Right lung (tissue), 2 donors: ENCODE measurements at regions not wholly inside any gene's neighbourhood (a gene's known extent, or its start where the extent isn't known, plus 50 kb on each side); places are given as distances from the start of the nearest gene placed in this dataset.
A peak's percentile ranks its signal among the peaks of the same experiment; 100 is the strongest.

Experiments
- DNase-seq, 2 donors: peaks; one replicate each; pipeline ENCODE4 v3.0.0-alpha.2; 2013

GRCh38 chr9:28921857-28922500 lies 1348.7 kb upstream of the C9orf72 start:
- no peak for DNase-seq

DNA sequence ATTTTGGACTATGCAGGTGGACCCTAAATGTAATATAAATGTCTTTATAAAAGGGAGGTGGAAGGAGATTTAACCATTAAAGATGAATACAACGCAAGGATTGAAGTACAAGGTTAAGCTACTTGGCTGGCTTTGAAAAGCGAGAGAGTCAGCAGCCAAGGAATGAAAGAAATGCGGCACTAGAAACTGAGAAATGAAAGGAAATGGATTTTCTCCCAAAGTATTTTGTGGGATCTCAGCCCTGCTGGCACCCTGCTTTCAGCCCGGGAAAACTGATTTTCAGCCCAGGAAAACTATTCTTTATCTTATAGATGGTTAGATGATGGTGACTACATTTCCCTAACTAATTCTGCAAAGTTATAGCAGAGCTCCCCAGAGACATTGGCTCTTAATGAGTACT lies 1349.6 kb upstream of the C9orf72 start:
- no peak for DNase-seq

DNA sequence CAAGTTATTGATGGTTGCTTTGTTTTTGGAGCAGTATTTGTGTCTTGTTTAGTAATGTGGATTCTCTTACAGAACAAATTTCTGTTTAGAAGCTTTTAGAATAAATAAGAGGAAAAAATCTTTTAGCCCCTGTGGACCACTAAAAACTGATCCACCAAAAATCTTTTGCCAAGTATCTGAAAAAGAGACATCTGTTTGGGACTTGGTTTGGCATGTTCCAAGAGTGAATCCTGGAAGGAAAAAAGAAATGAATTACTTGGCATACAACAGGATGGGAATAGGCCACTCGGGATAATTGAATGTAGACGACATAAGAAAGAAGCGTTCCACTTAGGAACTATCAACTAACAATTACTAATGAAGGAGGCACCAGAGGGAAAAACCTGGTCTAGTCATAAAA lies 1350.1 kb upstream of the C9orf72 start:
- no peak for DNase-seq

- DNase-seq, result no peak
These were observed 1351.9 kb upstream of the C9orf72 start for GRCh38 chr9:28925157-28925556.

DNA sequence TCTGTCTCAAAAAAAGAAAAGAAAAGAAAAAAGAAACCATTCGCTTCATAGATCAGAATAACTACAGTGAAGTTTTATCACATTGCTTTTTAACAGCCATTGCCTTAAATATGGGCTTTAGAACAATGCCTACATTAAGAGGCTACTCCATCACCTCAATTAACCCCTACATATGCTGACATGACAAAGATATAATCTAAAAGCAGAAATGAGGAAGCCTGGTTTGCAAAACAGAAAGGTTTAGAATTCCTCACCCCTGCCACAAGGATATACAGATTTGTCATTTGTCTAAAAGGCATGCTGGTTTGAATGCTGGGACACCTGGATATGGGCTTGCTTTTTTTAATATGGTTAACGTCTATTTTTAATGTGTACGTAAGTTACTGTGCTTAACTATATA lies 1353.0 kb upstream of the C9orf72 start:
- DNase-seq, result no peak

DNA sequence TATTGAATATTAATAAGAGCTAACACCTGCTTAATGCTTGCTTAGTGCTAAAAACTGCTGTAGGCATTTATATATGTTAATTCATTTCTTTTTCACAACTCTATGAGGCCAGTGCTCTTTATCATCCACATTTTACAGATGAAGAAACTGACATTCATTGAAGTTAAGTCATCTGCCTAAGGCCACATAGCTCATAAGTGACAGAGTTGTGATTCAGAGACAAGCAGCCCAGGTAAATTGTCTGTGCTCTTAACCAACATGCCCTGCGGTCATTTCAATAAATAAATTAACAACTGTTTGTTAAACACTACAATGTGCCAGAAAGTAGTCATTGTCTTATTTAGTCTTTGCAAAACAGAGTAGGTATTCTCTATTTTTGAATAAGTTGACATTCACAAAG lies 1354.4 kb upstream of the C9orf72 start:
- DNase-seq, result no peak

DNA sequence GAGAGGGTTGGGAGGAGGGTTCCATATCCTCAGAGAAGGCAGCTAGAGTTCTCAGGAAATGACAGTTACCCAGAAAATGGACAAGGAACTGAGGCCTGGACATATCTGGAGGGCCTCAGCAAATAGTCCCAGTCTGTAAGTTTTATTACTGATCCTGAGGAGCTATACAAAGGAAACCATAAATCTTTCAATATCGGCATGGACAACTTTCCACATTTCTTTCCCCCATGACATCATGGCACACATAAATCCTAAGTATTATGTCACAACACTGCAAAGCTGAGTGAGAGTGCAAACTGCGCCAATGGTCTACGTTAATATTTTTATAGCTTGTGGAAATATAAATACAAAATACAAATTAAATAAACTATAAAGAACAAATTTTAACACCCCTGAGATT lies 1356.2 kb upstream of the C9orf72 start:
- no peak for DNase-seq

GRCh38 chr9:28930766-28931165 lies 1357.5 kb upstream of the C9orf72 start:
- DNase-seq, result no peak

DNA sequence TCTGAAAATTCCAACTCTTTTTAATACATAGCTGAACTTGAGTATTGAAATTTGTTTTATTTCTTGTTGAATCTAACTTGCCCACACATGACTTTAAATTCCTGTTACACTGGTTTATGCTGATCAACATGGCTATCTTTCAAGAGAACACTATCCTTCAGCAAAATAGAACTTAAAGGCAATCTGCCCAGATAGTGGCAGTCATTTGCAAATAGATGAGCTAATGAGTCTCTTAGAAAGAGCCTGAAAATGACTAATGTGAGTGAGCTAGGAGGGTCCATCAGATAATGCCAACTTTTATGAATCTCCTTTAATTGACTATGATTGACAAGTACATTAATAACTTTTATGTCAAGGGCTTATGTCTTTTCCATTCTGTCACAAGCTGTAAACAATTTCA lies 1360.8 kb upstream of the C9orf72 start:
- DNase-seq, result no peak

DNA sequence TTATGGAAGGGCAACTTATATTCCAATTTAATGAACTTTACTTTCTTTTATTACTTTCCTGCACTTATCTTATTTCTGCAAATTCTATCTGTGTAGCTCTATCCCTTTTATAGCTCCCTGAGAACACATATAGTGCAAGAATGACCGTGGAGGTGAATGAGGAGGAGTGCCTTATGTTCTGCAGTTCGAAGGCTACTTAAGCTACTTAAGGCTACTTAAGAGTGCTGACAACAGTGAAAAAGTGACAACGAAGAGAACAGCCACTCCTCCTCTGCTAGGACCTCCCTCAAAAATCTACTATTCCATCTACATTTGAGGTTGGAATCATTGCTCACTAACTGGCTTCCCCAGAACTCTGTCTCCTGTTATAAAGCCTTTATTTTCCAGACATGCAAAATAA lies 1365.7 kb upstream of the C9orf72 start:
- DNase-seq, result no peak

- no peak for DNase-seq
These were observed 1368.6 kb upstream of the C9orf72 start for GRCh38 chr9:28941856-28942255.

DNA sequence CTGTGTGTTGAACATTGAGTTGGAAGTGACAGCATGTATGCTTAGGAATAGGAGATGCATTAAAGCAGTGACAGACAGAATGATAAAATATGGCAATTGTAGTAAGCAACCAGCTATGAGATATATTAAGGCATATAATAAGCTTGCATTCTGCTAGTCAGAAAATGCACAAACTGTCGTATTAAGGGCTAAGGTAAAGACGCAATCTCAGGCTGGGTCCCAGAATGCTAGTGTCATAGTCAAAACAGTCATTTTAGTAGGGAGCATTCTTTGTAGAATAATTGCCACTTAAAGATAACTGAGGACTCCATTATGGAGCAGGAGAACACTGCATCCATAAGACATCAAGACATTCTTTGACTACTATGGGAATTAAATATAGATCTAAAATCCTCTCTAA lies 1369.7 kb upstream of the C9orf72 start:
- no peak for DNase-seq

DNA sequence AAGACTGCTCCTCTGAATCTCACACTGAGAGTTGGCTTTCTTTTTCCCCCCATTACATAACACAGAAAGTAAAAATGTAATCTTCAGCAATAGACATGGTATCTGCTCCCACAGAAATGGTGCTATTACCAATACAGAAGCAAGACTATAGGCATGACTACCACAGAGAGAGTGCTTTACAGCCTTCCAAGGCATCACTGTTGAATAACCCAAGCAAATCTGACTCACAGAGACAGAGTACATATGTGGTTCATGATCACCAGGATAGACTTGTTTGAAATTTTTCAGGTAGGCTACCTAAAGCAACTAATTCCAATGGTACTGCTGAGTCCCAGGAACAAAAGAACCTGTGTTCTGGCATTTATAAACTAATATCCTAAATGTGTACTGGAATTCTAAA lies 1373.4 kb upstream of the C9orf72 start:
- no peak for DNase-seq

- no peak for DNase-seq
These were observed 1378.7 kb upstream of the C9orf72 start for GRCh38 chr9:28951945-28952344.

GRCh38 chr9:28956116-28956880 lies 1383.0 kb upstream of the C9orf72 start:
- DNase-seq, result no peak

DNA sequence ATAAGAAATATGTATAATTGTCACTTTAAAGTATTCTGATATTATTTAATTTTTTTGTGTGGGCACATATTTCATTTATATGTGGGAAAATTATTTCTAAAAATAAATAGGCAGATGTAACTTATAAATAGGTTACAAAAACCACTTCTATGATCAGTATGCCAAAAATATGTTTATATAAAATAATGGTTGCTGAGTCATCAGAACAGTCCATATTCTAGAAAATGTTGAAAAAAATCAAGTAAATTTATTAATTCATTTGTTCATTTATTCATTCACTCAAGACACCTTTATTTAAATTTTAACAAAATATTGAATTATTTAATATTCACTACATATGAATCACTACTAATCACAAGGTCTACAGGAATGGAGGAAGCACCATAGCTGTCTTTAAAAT lies 1387.3 kb upstream of the C9orf72 start:
- no peak for DNase-seq

GRCh38 chr9:28961623-28962022 lies 1388.3 kb upstream of the C9orf72 start:
- no peak for DNase-seq

- DNase-seq, result no peak
These were observed 1393.9 kb upstream of the C9orf72 start for GRCh38 chr9:28967226-28967625.

- DNase-seq, result no peak
These were observed 1397.0 kb upstream of the C9orf72 start for GRCh38 chr9:28970241-28970654.

DNA sequence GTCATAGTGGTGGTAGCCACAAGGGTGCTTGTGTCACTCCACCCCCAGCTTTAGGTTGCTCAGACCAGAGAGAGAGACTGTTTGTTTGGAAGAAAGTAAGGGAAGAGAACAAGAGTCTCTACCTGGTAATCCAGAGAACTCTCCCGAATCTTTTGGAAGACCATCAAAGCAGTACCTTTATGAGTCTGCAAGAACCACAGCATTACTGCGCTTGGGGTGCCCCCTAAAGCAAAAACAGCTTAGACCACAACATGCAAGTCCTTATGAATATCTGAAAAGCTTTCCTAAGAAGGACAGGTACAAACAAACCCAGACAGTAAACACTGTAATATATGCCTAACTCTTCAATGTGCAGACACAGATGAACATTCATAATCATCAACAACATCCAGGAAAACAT lies 1398.6 kb upstream of the C9orf72 start:
- no peak for DNase-seq

DNA sequence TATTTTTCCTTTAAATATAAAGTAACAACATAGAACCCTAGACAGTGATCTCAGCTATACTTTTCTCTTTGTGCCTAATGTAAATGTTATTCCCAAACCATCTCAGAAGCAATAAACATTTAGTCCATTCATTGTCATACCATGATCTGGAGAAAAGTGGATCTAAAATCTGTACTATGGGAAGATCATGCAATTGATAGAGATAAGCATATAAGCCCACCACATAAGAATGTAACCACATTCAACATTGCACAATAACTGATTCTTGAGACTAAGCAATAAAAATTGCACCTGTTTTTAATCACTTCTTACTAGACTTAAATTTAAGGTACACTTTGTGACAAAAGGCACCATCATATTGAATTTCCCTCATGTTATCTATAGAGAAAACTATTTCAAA lies 1403.0 kb upstream of the C9orf72 start:
- no peak for DNase-seq

DNA sequence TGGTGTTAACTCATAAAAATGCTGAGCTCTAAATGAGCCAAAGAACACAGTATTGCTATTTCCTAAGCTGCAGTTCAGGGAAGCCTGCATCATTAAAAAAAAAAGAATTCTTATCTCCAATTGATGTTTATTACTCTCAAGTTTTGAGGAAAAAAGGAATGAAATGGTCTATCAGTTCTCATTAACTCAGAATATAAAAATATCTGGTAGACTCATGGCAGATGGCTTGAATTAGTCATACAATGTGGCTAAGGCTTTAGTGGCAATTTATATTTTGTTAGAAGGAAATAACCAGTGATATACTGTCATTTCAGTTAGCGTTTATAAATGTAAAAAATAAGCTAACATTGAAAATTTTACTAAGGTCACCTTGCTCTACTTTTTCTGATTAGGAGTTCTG lies 1403.4 kb upstream of the C9orf72 start:
- no peak for DNase-seq

DNA sequence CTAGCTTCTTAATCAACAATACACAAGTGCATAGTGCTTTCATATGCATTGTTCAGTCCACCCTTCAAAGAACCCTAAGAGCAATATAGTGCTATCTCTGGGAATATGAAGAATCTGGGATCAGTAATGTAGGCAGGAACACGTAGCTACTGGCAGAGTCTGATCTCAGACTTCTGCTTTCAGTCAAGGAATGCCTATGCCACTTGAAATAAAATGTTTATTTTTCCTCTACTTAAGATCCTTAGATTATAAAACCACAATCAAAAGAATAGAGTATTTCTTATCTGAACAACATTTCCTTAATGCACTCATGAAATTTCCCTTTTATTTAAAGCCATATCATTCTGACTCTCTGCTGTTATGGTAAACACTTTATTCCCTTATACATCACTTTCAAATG lies 1407.8 kb upstream of the C9orf72 start:
- DNase-seq, result peak in 1 of 2 donors; percentile 11

DNA sequence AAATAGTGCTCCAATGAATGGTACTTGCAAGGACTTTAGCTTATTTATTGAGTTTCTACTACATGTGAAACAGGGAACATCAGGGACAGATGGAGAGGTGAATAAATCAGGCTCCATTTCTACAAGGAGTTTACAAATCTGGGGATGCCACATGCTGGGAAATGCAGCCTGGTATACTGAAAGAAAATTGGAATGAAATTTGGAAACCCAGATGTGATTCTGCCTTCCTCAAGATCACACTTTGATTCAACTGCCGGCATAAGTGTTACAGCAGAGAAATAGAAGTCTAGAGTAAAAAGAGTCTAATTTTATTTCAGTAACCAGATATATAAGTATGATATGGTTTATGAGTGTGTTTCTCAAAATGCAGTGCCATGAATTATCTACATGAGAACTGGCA lies 1408.4 kb upstream of the C9orf72 start:
- no peak for DNase-seq
